Uterus (tissue), 2 donors: ENCODE measurements at regions not wholly inside any gene's neighbourhood (a gene's known extent, or its start where the extent isn't known, plus 50 kb on each side); places are given as distances from the start of the nearest gene placed in this dataset.

Experiments
- POLR2A ChIP-seq, 2 donors: fragments of 450-650 bp; IDR thresholded peaks; one replicate each; pipeline ENCODE4 v1.6.1; 2016; ENCODE audit warnings: antibody characterized with exemption in 2 of 2, mild to moderate bottlenecking in 1 of 2, moderate library complexity in 1 of 2
- TF ChIP-seq, protein P1 (sequence below), 4 experiments: fragments of 200-600 bp in 2 of 4; fragments of 450-650 bp in 2 of 4; sonication (generic) in 2 of 4; IDR thresholded peaks; one replicate each; pipeline ENCODE4 v1.5.1; 2016 to 2019; ENCODE audit warnings: antibody characterized with exemption in 4 of 4, mild to moderate bottlenecking in 2 of 4, moderate library complexity in 1 of 4

- TF ChIP-seq, protein P1, sequence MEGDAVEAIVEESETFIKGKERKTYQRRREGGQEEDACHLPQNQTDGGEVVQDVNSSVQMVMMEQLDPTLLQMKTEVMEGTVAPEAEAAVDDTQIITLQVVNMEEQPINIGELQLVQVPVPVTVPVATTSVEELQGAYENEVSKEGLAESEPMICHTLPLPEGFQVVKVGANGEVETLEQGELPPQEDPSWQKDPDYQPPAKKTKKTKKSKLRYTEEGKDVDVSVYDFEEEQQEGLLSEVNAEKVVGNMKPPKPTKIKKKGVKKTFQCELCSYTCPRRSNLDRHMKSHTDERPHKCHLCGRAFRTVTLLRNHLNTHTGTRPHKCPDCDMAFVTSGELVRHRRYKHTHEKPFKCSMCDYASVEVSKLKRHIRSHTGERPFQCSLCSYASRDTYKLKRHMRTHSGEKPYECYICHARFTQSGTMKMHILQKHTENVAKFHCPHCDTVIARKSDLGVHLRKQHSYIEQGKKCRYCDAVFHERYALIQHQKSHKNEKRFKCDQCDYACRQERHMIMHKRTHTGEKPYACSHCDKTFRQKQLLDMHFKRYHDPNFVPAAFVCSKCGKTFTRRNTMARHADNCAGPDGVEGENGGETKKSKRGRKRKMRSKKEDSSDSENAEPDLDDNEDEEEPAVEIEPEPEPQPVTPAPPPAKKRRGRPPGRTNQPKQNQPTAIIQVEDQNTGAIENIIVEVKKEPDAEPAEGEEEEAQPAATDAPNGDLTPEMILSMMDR (IDR thresholded peaks at IDR 0.05) = no peak
- no peak for TF ChIP-seq POLR2A (IDR thresholded peaks at IDR 0.05)
Observed at GRCh38 chr9:96067004-96067403, 191.5 kb downstream of the ERCC6L2 start.
